ENCODE measurements at regions not wholly inside any gene's neighbourhood (a gene's known extent, or its start where the extent isn't known, plus 50 kb on each side); places are given as distances from the start of the nearest gene placed in this dataset.
A peak's percentile ranks its signal among the peaks of the same experiment; 100 is the strongest.

GRCh38 chr5:33370466-33370859 lies 70.3 kb upstream of the TARS1 start:
- H3K36me3 ChIP-seq (ENCODE audit: control insufficient read depth, insufficient read depth, low read length) = no peaks in the 10 kb centered on the region
- H3K4me1 ChIP-seq (ENCODE audit: control insufficient read depth, insufficient read depth, low read length) = peaks cover 3% of the 10 kb centered on the region
- H3K27ac ChIP-seq (ENCODE audit: low read depth, low read length) = peak overlapping the region; percentile 90
- no peak overlapping the region for H3K4me3 ChIP-seq (ENCODE audit: low read length)
- H3K27me3 ChIP-seq (ENCODE audit: control insufficient read depth, insufficient read depth, low read length) = no peaks in the 10 kb centered on the region
- H3K9ac ChIP-seq (ENCODE audit: low read length) = no peak overlapping the region

- no peak overlapping the region for H3K9ac ChIP-seq (ENCODE audit: low read length)
- H3K27me3 ChIP-seq (ENCODE audit: control insufficient read depth, insufficient read depth, low read length) = no peaks in the 10 kb centered on the region
- H3K27ac ChIP-seq (ENCODE audit: low read depth, low read length) = peak overlapping the region; percentile 90
- H3K4me1 ChIP-seq (ENCODE audit: control insufficient read depth, insufficient read depth, low read length) = peaks cover 3% of the 10 kb centered on the region
- no peak overlapping the region for H3K4me3 ChIP-seq (ENCODE audit: low read length)
- no peaks in the 10 kb centered on the region for H3K36me3 ChIP-seq (ENCODE audit: control insufficient read depth, insufficient read depth, low read length)
These were observed 69.1 kb upstream of the TARS1 start for GRCh38 chr5:33371660-33372059.

- Histone ChIP-seq H3K36me3 (ENCODE audit: control insufficient read depth, insufficient read depth, low read length) (no peaks in the 10 kb centered on the region), H3K9ac (ENCODE audit: low read length) (no peak overlapping the region), H3K27ac (ENCODE audit: low read depth, low read length) (no peak overlapping the region), H3K4me1 (ENCODE audit: control insufficient read depth, insufficient read depth, low read length) (peaks cover 3% of the 10 kb centered on the region), H3K4me3 (ENCODE audit: low read length) (no peak overlapping the region), H3K27me3 (ENCODE audit: control insufficient read depth, insufficient read depth, low read length) (no peaks in the 10 kb centered on the region)
These were observed 67.9 kb upstream of the TARS1 start for GRCh38 chr5:33372721-33373472.

GRCh38 chr5:33375900-33376299 lies 64.9 kb upstream of the TARS1 start:
- no peak overlapping the region for H3K4me3 ChIP-seq (ENCODE audit: low read length)
- no peaks in the 10 kb centered on the region for H3K36me3 ChIP-seq (ENCODE audit: control insufficient read depth, insufficient read depth, low read length)
- H3K27ac ChIP-seq (ENCODE audit: low read depth, low read length) = peak overlapping the region; percentile 37
- no peak overlapping the region for H3K9ac ChIP-seq (ENCODE audit: low read length)
- no peaks in the 10 kb centered on the region for H3K27me3 ChIP-seq (ENCODE audit: control insufficient read depth, insufficient read depth, low read length)
- H3K4me1 ChIP-seq (ENCODE audit: control insufficient read depth, insufficient read depth, low read length) = no peaks in the 10 kb centered on the region

- Histone ChIP-seq H3K4me3 (ENCODE audit: low read length) (no peak overlapping the region), H3K36me3 (ENCODE audit: control insufficient read depth, insufficient read depth, low read length) (no peaks in the 10 kb centered on the region)
These were observed 61.0 kb upstream of the TARS1 start for GRCh38 chr5:33379757-33380156.

GRCh38 chr5:33381243-33381642 lies 59.5 kb upstream of the TARS1 start:
- no peaks in the 10 kb centered on the region for H3K27me3 ChIP-seq (ENCODE audit: control insufficient read depth, insufficient read depth, low read length)
- H3K4me3 ChIP-seq (ENCODE audit: low read length) = no peak overlapping the region
- no peaks in the 10 kb centered on the region for H3K4me1 ChIP-seq (ENCODE audit: control insufficient read depth, insufficient read depth, low read length)
- H3K36me3 ChIP-seq (ENCODE audit: control insufficient read depth, insufficient read depth, low read length) = no peaks in the 10 kb centered on the region
- no peak overlapping the region for H3K27ac ChIP-seq (ENCODE audit: low read depth, low read length)
- H3K9ac ChIP-seq (ENCODE audit: low read length) = no peak overlapping the region

More at GRCh38 chr5:33379757-33380156, 61.0 kb upstream of the TARS1 start:
- Histone ChIP-seq H3K27ac (ENCODE audit: low read depth, low read length) (no peak overlapping the region), H3K4me1 (ENCODE audit: control insufficient read depth, insufficient read depth, low read length) (no peaks in the 10 kb centered on the region), H3K27me3 (ENCODE audit: control insufficient read depth, insufficient read depth, low read length) (no peaks in the 10 kb centered on the region), H3K9ac (ENCODE audit: low read length) (no peak overlapping the region)

Measured in rectal smooth muscle tissue (tissue), 1 donor.